ENCODE measurements at regions not wholly inside any gene's neighbourhood (a gene's known extent, or its start where the extent isn't known, plus 50 kb on each side); places are given as distances from the start of the nearest gene placed in this dataset.
A peak's percentile ranks its signal among the peaks of the same experiment; 100 is the strongest.

- H3K27ac Mint-ChIP-seq (ENCODE audit: unreplicated experiment) = no peak overlapping the region
- H3K36me3 Mint-ChIP-seq (ENCODE audit: unreplicated experiment) = no peaks in the 10 kb centered on the region
- H3K27me3 Mint-ChIP-seq (ENCODE audit: unreplicated experiment) = no peaks in the 10 kb centered on the region
- H3K4me1 Mint-ChIP-seq (ENCODE audit: unreplicated experiment) = no peaks in the 10 kb centered on the region
- no peak for TF ChIP-seq CTCF (IDR thresholded peaks at IDR 0.05)
- no peaks in the 10 kb centered on the region for H3K9me3 Mint-ChIP-seq (ENCODE audit: unreplicated experiment)
- no peak overlapping the region for H3K4me3 Mint-ChIP-seq (ENCODE audit: unreplicated experiment)
- DNase-seq (ENCODE audit: extremely low spot score, unreplicated experiment) = no peak
These were observed 111.7 kb upstream of the PTPRK start for GRCh38 chr6:128632131-128632530.

- H3K36me3 Mint-ChIP-seq (ENCODE audit: unreplicated experiment) = no peaks in the 10 kb centered on the region
- H3K9me3 Mint-ChIP-seq (ENCODE audit: unreplicated experiment) = no peaks in the 10 kb centered on the region
- H3K4me3 Mint-ChIP-seq (ENCODE audit: unreplicated experiment) = no peak overlapping the region
- no peak for TF ChIP-seq CTCF (IDR thresholded peaks at IDR 0.05)
- H3K27ac Mint-ChIP-seq (ENCODE audit: unreplicated experiment) = no peak overlapping the region
- H3K27me3 Mint-ChIP-seq (ENCODE audit: unreplicated experiment) = no peaks in the 10 kb centered on the region
- no peaks in the 10 kb centered on the region for H3K4me1 Mint-ChIP-seq (ENCODE audit: unreplicated experiment)
- no peak for DNase-seq (ENCODE audit: extremely low spot score, unreplicated experiment)
These were observed 110.6 kb upstream of the PTPRK start for GRCh38 chr6:128631031-128631430.

- Mint-ChIP-seq H3K27ac (ENCODE audit: unreplicated experiment) (no peak overlapping the region), H3K4me1 (ENCODE audit: unreplicated experiment) (no peaks in the 10 kb centered on the region), H3K9me3 (ENCODE audit: unreplicated experiment) (no peaks in the 10 kb centered on the region), H3K4me3 (ENCODE audit: unreplicated experiment) (no peak overlapping the region), H3K27me3 (ENCODE audit: unreplicated experiment) (no peaks in the 10 kb centered on the region), H3K36me3 (ENCODE audit: unreplicated experiment) (no peaks in the 10 kb centered on the region)
- TF ChIP-seq CTCF (IDR thresholded peaks at IDR 0.05) = no peak
- DNase-seq (ENCODE audit: extremely low spot score, unreplicated experiment) = no peak
These were observed 109.8 kb upstream of the PTPRK start for GRCh38 chr6:128630213-128630612.

GRCh38 chr6:128617285-128617684, 96.9 kb upstream of the PTPRK start:
- Mint-ChIP-seq H3K9me3 (ENCODE audit: unreplicated experiment) (peaks cover 24% of the 10 kb centered on the region), H3K4me3 (ENCODE audit: unreplicated experiment) (no peak overlapping the region), H3K27me3 (ENCODE audit: unreplicated experiment) (no peaks in the 10 kb centered on the region), H3K36me3 (ENCODE audit: unreplicated experiment) (peaks cover 4% of the 10 kb centered on the region), H3K27ac (ENCODE audit: unreplicated experiment) (peak overlapping the region; percentile 39), H3K4me1 (ENCODE audit: unreplicated experiment) (peaks cover 8% of the 10 kb centered on the region)
- DNase-seq (ENCODE audit: extremely low spot score, unreplicated experiment) = no peak
- no peak for TF ChIP-seq CTCF (IDR thresholded peaks at IDR 0.05)

GRCh38 chr6:128616342-128616741, 95.9 kb upstream of the PTPRK start:
- no peak overlapping the region for H3K4me3 Mint-ChIP-seq (ENCODE audit: unreplicated experiment)
- peaks cover 24% of the 10 kb centered on the region for H3K9me3 Mint-ChIP-seq (ENCODE audit: unreplicated experiment)
- peaks cover 4% of the 10 kb centered on the region for H3K36me3 Mint-ChIP-seq (ENCODE audit: unreplicated experiment)
- H3K4me1 Mint-ChIP-seq (ENCODE audit: unreplicated experiment) = peaks cover 8% of the 10 kb centered on the region
- TF ChIP-seq CTCF (IDR thresholded peaks at IDR 0.05) = no peak
- no peak overlapping the region for H3K27ac Mint-ChIP-seq (ENCODE audit: unreplicated experiment)
- DNase-seq (ENCODE audit: extremely low spot score, unreplicated experiment) = no peak
- H3K27me3 Mint-ChIP-seq (ENCODE audit: unreplicated experiment) = no peaks in the 10 kb centered on the region
